ENCODE measurements at regions not wholly inside any gene's neighbourhood (a gene's known extent, or its start where the extent isn't known, plus 50 kb on each side); places are given as distances from the start of the nearest gene placed in this dataset.
"Not testable (repeated sequence)": the region's sequence is repeated elsewhere in the genome, so short reads cannot be mapped to it uniquely, and the experiment has no call there.

DNA sequence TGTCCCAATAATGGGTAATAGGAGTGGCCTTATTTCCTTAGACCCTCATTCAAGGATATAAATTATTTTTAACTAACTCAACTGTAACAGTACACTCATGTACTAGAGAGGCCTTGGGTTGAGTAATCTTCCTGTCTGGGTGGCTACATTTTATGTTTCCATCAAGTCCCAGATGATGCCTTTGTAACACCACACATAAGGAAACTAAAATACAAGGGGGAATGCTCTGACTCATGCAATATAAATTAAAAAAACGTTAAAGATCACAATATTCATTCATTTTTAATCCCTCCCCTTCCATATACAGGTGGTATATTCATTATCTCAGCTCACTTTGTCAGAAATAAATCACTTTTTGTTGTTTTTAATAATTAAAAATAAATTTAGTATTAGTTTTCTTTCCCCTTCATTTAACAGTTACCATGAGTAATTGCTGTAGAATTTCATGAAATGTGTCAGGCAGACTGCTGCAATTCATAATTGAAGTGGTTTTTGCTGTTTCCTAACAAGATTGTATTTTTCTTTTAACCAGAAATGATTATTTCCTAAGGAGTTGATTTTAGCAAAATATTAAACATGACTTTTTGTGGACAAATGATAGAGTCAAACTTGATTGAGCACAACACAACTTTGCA lies 1403.6 kb downstream of the SUCLG1 start:
- no peak for DNase-seq (ENCODE audit: low read depth in 2 of 2)

DNA sequence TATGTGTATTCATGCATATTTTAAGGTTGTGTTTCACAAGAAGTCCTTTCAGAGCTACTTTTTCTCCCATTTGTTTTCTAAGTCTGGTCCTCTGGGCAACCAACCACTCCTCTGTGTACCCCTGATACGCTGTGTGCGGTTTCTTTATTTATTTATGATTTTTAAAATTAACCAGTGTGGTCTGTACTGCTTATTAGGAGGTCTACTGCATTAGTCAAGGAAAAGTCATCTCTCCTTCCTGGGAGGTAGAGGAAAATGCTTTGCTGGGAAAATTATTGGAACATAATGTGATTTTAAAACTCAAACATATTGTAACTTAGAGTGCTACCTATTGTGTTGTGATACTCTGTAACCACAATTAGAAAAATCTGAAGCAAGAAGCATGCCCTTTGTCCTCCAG lies 1404.3 kb downstream of the SUCLG1 start:
- no peak for DNase-seq (ENCODE audit: low read depth in 2 of 2)

DNA sequence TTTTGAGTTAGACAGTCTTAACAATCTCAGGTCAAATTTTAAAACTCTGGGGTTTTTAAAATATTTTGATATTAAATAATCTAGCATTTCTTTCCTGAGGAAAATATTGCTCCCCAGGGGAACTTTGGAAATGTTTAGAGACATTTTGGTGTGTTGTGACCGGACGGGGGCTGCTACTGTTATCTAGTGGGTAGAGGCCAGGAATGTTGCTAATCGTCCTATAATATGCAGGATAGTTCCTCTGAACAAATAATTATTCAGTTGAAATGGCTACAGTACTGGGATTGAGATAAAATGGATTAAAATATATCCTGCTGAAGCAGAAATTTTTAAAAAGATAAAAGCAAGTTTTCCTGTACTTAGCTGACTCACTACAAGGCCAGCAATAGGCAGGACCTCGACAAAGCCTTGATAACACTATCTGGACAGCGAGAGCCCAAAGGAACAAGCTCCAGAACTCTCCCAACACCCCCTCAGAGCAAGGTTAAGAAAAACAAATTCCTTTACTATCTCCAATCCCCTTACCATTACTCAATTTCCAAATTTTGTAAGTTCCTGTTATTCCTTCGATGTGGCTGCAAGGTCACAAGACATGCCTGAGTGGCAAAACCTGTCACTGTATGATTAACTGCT lies 1407.4 kb downstream of the SUCLG1 start:
- DNase-seq (ENCODE audit: low read depth in 2 of 2): no peak

DNA sequence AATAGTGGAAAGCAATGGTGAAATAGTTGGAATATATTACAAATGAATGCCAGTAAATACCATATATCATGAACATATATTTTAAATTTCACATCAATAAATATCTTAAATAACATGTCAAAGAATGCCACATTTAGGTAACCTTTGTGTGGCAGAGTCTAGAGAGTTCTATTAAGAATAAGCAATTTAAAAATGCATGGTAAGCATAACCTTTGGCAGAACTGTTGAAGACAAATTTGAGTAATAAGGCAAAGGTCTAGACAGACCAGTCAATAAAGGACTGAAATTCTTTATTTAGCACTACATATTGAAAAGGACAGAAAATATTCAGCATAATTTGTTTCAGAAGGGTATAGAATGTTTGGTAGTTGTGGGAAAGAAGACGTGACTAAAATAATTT lies 1417.0 kb downstream of the SUCLG1 start:
- DNase-seq (ENCODE audit: low read depth in 2 of 2): no peak

DNA sequence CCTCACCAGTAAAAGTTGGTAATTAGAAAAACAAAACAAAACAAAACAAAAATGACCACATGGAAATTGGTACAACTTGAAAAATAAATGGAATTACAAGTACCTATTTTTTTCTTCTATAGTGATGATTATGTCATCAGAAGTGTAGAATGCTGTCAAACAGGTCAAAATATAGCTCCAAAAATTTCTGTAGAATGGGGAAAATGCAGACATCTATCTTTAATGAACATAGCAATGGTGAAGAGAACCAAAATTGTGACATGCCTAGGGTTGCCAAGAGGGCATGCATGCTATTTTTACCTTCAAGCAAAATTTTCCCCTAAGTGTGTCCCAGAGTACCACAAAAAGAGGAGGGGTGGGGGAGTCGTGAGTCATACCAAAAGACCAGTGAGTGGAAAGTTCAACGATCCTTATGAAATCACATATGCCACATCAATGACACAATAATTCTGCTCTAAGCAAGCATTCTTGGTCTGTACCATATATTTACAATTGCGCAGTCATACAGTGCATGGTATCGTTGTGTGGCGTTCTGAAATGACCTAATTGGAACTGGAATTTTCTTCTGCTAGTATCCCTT lies 1436.4 kb downstream of the SUCLG1 start:
- no peak for DNase-seq (ENCODE audit: low read depth in 2 of 2)

DNA sequence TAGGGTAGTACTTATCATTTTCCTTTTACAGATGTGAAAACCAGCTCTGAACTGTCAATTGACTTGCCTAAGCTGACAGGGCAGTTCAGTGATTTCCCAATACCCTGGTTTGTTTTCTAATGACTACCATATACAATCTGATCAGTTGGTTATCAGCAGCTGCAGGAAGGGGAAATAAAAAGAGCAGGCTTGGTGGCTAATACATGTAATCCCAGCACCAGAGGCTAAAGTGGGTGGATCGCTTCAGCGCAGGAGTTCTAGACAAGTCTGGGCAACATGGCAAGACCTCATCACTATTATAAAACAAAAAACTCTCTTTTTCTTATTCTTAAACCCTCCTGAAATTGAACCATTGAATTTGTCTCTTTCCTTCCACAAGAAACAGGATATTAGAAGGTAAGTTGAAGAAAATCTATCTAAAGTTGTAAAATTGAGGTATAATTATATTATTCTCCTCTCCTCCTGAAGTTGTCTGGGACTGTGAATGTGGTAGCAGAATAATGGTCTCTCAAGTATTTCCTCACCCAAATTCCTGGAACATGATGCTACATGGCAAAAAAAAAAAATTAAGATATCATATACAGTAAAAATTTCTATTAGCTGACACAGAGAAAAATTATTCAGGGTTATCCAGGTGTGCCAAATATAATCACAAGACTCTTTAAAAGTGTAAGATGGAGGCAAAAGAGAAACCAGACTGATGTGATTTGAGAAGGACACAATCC lies 1441.6 kb downstream of the SUCLG1 start:
- DNase-seq (ENCODE audit: low read depth in 2 of 2): no peak

DNA sequence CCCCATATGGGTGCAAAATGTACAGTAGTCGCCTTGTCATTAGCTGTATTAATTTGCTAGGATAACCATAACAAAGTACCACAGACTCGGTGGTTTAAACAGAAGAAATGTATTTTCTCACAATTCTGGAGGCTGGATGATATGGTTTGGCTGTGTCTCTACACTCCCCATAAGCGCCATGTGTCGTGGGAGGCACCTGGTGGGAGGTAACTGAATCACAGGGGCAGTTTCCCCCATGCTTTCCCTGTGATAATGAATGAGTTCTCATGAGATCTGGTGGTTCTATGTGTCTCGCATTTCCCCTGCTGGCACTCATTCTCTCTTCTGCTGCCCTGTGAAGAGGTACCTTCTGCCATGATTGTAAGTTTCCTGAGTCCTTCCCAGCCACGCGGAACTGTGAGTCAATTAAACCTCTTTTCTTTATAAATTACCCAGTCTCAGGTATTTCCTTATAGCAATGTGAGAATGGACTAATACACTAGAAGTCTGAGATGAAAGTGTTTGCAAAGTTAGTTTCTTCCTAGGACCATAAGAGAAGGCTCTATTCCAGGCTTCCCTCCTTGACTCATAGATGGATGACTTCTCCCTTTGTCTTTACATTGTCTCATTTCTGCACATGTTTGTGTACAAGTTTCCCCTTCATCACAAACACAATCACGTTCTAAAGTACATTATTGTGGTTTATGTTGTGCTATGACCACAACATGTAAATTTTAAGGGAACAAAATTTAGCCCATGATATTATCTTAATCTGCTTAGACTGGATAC lies 1442.6 kb downstream of the SUCLG1 start:
- no peak for DNase-seq (ENCODE audit: low read depth in 2 of 2)

DNA sequence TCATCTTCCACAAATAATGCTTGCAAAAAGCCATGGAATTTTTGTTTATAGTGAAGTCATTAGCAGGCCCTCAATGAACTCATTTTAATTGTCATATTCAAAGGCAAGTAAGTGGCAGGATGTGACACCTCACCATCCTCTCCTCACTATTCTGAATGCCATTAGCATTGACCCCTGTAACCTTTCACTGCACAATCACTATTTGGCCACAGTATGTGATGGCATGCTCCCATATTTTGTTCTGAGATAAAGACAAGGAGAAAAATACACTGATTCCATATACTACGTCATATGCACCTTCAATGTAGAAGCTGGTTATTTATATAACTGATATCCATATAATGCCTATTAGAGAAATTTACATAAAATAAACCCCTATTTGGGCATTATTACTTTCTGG lies 1443.2 kb downstream of the SUCLG1 start:
- no peak for DNase-seq (ENCODE audit: low read depth in 2 of 2)

DNA sequence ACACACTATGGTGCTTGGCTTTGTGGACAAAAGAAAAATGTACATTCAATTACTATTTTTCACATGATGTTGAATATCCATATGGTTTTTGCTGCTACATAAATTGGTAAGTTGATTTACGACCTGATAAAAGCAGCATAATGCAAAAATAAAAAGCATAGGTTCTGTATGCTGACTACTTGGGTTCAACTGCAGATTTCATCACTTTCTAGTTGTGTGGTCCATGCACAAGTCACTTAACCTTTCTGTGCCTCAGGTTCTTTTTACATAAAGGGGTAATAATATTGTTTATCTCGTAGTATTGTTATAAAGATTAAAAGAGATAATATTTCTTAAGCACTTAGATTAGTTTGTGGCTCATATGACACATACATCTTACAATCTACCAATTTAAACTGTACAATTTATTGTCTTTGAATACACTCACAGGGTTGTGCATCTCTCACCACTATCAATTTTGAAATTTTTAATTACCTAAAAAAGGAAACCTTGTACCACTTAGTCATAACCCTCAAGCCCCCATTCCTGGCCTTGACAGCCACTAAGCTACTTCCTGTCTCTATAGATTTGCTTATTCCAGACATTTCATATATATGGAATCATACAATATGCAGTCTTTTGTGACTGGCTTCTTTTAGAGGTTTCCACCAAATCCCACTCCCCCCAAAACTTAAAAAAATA lies 1443.9 kb downstream of the SUCLG1 start:
- DNase-seq (ENCODE audit: low read depth in 2 of 2): no peak

DNA sequence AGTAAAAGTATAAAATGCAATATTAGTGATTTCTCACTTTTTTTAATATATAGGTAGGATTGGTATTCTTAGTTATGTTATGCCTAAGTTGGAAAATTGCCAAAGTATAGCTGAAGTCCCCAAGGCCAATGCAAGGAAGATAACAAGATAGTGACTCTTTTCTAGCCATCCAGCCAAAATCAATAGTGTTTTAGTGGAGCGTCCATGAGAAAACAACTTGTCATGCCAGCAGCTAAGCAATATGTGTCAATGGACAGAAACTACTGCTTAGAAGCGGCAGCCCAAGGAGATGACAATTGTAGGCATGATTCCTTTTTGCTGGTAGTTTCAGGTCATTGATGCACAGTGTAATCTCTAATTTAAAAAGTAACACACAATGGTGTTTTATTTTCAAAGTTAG lies 1444.6 kb downstream of the SUCLG1 start:
- no peak for DNase-seq (ENCODE audit: low read depth in 2 of 2)

DNA sequence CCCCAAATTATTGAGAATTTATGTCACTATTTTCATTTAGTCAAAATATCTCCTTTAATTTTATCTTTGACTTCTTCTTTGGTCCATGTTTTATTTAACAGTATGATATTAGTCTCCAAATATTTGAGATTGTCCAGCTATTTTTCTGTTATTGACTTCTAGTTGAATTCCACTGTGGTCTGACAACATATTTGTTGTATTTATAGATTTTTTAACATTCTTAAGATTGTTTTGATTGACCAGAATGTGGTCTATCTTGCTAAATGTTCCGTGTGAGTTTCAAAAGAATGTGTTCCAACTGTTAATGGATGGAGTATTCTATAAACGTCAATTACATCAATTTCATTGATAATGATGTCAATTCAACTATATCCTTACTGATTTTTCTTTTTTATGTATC lies 1452.1 kb downstream of the SUCLG1 start:
- no peak for DNase-seq (ENCODE audit: low read depth in 2 of 2)

DNA sequence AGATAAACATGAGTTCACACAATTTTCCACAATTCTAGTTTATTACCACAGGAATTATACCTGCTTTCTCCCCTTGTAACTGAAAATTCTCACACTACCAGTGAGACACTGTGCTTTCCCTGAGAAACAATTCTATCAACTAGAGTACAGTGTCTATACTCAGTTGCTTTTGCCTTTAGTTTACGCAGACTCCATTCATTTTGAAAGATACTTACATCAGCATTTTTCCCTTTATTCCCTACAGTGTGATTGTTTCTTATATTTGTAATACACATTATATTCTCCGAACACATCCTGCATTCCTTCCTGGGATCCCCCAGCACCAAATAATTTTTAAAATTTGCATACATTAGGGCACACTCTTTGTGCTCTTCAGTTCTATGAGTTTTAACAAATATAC lies 1455.5 kb downstream of the SUCLG1 start:
- DNase-seq (ENCODE audit: low read depth in 2 of 2): no peak

DNA sequence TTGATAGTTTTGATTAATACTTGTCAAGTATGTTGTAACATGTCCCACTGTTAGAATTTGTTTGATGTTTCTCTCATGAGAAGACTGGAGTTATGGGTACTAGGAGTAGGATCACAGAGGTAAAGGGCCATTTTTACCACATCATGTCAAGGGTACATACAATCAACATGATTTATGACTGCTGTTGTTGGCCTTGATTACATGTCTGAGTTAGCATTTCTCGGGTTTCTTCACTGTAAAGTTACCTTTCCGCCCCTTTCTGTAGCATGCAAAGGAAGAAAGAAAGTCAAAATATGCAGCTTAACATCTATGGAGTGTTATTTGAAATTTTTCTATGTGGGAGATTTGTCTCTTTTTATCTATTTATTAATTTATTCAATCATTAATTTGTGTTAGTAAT lies 1456.4 kb downstream of the SUCLG1 start:
- no peak for DNase-seq (ENCODE audit: low read depth in 2 of 2)

DNA sequence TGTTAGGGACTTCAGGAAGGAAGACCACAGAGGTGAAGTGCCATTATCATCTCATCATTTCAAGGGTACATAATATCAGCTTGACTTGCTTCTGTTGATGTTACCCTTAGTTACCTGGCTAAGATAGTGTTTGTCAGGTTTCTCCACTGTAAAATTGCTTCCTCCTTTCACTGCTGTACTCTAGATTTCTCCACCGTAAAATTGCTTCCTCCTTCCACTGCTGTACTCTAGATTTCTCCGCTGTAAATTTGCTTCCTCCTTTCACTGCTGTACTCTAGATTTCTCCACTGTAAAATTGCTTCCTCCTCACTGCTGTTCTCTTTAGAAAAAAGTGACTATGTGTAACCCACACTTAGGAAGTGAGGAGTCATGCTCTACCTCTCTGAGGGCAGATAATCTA lies 1460.3 kb downstream of the SUCLG1 start:
- DNase-seq (ENCODE audit: low read depth in 2 of 2): no peak

DNA sequence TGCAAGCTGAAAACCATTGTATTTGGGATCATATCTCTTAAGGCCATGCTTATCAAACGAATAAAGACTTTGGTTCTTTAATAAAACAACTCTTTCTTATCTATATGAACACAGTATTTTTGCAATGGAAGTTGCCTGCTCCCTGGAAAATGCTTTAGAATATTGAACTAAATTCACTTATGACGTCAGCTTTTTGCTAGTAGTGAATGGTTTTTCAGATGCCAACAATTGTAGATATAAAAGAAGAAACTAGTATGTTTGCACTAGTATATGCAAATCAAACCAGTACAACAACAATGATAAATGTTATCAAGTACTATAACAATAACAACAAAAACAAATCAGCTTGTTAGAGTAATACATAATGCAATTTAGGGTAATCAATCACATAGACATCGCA lies 1462.9 kb downstream of the SUCLG1 start:
- DNase-seq (ENCODE audit: low read depth in 2 of 2): no peak

DNA sequence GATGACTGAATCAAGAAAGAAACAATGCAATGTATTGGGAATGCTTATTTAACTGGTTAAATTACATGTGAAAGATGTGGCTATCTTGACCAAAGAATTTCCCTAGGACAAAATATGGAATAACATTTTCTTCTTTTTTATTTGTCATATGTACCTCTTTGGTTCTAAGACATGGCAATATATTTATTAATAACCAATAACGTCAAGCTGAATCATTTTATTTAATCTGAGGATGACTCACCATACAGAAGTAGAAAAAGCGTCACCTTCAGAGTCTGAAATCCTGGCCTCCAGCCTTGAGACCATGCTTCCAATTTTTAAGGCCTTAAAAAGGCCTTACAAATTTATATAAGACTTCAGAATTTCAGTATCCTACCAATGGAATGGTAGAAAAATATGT lies 1464.9 kb downstream of the SUCLG1 start:
- DNase-seq (ENCODE audit: low read depth in 2 of 2): no peak

DNA sequence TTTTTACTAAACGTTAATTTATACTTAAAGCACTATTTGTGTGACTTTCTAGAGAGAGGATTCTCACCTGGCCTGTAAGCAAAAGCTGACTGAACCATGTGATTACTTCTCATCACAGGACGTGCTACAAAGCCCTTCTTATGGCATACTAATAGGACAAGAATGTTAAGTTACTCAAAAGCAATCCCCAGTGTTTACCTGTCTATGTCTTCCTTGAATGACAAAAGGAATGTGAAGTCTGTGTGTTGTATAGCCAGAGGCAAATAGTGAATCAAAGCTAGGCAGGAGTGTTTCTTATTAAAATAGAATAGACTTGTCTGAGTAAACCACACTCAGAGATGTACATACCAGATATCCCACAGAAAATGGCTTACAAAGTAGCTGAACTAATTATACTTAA lies 1465.5 kb downstream of the SUCLG1 start:
- DNase-seq (ENCODE audit: low read depth in 2 of 2): no peak

DNA sequence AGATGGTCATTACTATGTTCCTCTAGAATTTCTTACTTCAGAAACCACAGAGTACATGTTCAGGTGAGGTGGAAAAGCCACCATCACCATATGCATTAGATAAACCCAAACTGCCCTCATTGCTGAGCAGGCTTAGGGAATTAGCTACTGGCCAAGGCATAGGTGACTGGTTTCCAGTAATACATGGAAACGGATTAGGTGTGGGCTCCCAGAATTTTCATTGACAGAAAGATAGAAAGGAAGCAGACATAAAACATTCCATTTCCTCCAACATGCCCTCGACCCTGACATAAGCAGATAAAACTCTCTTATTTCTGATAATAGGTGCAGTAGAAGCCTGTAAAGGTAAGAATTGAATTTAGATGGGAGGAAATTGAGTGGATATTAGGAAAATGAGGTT lies 1466.1 kb downstream of the SUCLG1 start:
- no peak for DNase-seq (ENCODE audit: low read depth in 2 of 2)

DNA sequence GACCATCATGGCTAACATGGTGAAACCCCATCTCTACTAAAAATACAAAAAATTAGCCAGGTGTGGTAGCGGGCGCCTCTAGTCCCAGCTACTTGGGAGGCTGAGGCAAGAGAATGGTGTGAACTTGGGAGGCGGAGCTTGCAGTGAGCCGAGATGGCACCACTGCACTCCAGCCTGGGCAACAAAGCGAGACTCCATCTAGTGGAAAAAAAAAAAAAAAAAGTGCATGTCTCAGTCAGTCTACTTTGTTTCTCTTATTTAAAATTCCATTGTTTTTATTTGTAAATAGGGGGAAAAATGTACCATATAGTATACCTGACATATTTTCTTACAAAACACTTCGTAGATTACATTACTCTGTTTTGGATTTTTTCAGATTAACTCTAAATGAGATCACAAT lies 1471.4 kb downstream of the SUCLG1 start:
- not testable (repeated sequence) for DNase-seq (ENCODE audit: low read depth in 2 of 2)

DNA sequence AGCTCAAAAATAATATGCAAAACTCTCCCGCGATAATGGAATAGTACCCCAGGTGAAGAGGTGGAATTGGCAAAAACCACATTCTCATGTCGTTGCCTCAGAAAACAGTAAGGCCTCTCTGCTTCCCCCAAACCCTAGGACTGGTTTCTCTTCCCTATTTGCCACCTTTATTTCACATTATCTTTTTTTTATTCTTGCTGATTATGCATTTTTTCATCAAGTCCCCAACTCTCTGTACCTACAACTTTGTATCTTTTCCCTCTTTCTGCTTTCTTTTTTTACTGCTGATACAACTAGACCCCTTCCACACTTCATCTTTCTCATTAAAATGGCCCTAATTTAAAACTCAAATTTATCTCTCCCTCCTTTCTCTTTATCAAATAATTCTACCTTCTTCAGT lies 1472.2 kb downstream of the SUCLG1 start:
- no peak for DNase-seq (ENCODE audit: low read depth in 2 of 2)

DNA sequence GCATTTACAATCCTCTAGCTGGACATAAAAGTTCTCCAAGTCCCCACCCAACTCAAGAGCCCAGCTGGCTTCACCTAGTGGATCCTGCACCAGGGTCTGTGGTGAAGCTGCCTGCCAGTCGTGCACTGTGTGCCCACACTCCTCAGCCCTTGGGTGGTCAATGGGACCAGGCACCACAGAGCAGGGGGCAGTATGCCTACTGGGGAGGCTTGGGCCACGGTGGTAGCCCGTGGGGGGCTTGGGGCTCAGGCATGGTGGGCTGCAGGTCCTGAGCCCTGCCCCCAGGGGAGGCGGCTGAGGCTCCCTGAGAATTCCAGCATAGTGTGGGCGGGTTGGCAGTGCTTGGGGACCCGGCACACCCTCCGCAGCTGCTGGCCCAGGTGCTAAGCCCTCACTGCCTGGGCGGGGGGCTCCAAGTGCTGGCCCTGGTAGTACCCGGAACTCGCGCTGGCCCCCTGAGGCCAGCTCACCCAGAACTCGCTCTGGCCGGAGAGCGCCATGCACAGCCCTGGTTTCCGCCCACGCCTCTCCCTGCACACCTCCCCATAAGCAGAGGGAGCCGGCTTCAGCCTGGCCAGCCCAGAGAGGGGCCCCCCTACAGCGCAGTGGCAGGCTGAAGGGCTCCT lies 1473.4 kb downstream of the SUCLG1 start:
- DNase-seq (ENCODE audit: low read depth in 2 of 2): no peak

Measured in stimulated activated CD8-positive, alpha-beta memory T cell treated with anti-CD3 and anti-CD28 coated beads, Interleukin-7, amount 100 ng/mL, for 4 hours (primary cell).